Mucosa of rectum (tissue), 2 donors: ENCODE measurements at regions not wholly inside any gene's neighbourhood (a gene's known extent, or its start where the extent isn't known, plus 50 kb on each side); places are given as distances from the start of the nearest gene placed in this dataset.

Experiments used
- H3K27ac ChIP-seq, 2 donors: one replicate each; pipeline ENCODE4 v1.7.0; 2013; ENCODE audit warnings: inconsistent platforms in 2 of 2, low read depth in 2 of 2, low read length in 2 of 2
- H3K27me3 ChIP-seq, 2 donors: one replicate each; pipeline ENCODE4 v1.7.0; 2013; ENCODE audit warnings: low read length in 2 of 2; ENCODE audit not compliant: control insufficient read depth in 2 of 2, insufficient read depth in 2 of 2
- H3K36me3 ChIP-seq, 2 donors: one replicate each; pipeline ENCODE4 v1.7.0; 2013; ENCODE audit warnings: low read length in 2 of 2; ENCODE audit not compliant: control insufficient read depth in 2 of 2, insufficient read depth in 2 of 2
- H3K4me1 ChIP-seq, 2 donors: one replicate each; pipeline ENCODE4 v1.7.0; 2013; ENCODE audit warnings: low read length in 2 of 2, mild to moderate bottlenecking in 1 of 2; ENCODE audit not compliant: control insufficient read depth in 2 of 2, insufficient read depth in 2 of 2
- H3K4me3 ChIP-seq, 2 donors: one replicate each; pipeline ENCODE4 v1.7.0; 2013; ENCODE audit warnings: low read length in 2 of 2
- H3K9ac ChIP-seq, 2 donors: one replicate each; pipeline ENCODE4 v1.7.0; 2013; ENCODE audit warnings: low read length in 2 of 2, low read depth in 1 of 2, mild to moderate bottlenecking in 1 of 2
- H3K9me3 ChIP-seq, 2 donors: one replicate each; pipeline ENCODE4 v1.7.0; 2013; ENCODE audit warnings: low read length in 2 of 2; ENCODE audit not compliant: control insufficient read depth in 2 of 2
- donor health status: healthy.
- donor health status: Normal muscosa, but diverticular disease.

DNA sequence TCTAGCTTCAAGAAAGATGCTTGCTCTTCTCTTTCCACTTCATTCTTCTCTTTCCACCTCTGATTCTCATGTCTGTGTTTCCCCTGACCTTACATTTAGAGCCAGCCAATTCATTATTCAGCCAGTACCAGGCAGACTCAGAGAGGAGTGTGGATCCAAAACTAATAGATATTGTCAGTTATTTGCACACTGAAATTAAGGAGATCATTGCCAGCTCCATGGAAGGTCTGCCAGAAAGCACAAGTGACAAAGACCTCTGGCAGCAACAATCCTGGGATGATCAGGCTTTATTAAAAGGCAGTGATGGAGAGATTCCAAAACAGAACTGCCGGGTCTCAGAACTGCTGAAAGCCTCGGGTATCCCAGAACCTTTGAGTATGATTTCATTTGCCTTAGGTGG lies 749.4 kb downstream of the XPNPEP1 start:
- no peaks in the 10 kb centered on the region for H3K36me3 ChIP-seq
- H3K27ac ChIP-seq, result no peak overlapping the region
- no peaks in the 10 kb centered on the region for H3K4me1 ChIP-seq
- no peak overlapping the region for H3K9ac ChIP-seq
- no peaks in the 10 kb centered on the region for H3K9me3 ChIP-seq
- H3K4me3 ChIP-seq, result no peak overlapping the region
- H3K27me3 ChIP-seq, result no peaks in the 10 kb centered on the region

DNA sequence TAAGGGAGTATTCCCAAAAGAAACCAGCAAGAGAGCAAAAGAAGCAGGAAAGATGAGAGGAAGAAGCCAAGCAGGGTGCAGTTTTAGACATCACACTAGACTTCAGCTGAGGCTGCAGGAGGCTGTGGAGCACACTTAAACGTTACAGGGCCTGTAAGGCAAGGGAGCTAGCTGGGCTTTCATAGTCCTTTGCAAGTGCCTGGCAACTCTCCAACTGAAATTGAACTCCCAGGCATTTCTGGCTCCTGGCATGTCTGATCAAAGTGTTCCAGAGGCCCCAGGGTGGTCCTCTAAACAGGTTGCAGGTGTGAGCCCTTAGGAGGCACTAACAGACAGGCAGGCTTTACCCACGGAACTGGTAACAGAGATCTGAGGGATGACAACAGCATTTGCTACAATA lies 750.2 kb downstream of the XPNPEP1 start:
- Histone ChIP-seq H3K9me3 (no peaks in the 10 kb centered on the region), H3K27me3 (no peaks in the 10 kb centered on the region), H3K27ac (no peak overlapping the region), H3K36me3 (no peaks in the 10 kb centered on the region), H3K9ac (no peak overlapping the region), H3K4me3 (no peak overlapping the region), H3K4me1 (no peaks in the 10 kb centered on the region)

DNA sequence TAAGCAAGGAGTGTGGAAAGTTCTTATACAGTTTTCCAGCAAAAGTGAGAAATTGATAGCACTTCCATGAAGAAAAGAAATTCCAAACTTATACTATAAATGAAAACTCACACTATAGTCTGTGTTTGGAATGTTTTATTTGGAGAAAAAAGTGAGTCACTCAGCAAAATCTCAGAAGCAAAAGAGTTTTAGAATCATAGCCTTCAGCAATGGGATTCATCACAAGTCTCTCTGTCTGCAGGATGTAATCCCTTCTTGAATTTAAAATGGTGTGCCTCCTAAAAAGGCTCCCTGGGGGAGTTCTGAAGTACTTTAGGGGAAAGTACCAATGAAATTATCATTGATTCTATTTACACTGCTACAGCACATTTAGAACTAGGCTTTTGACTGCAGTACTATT lies 756.4 kb downstream of the XPNPEP1 start:
- no peak overlapping the region for H3K27ac ChIP-seq
- H3K4me3 ChIP-seq, result no peak overlapping the region
- no peaks in the 10 kb centered on the region for H3K27me3 ChIP-seq
- H3K9ac ChIP-seq, result no peak overlapping the region
- H3K36me3 ChIP-seq, result no peaks in the 10 kb centered on the region
- no peaks in the 10 kb centered on the region for H3K4me1 ChIP-seq
- no peaks in the 10 kb centered on the region for H3K9me3 ChIP-seq

DNA sequence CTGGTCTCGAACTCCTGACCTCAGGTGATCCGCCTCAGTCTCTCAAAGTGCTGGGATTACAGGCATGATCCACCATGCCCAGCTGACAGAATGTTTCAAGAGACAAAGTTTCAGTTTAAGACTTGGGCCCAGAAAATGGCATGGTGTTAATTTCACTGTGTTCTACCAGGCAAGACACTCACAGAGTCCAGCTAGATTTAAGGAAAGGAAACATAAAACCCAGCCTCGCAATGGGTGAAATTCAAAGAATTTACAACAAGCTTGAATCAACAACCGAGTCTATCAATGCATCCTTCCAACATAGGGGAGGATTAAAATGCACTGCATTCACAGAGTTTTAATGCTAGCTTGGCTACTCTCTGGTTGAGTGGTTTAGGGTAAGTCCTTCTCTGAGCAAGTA lies 764.0 kb downstream of the XPNPEP1 start:
- Histone ChIP-seq H3K9ac (no peak overlapping the region), H3K27me3 (no peaks in the 10 kb centered on the region), H3K4me3 (no peak overlapping the region), H3K27ac (no peak overlapping the region), H3K4me1 (no peaks in the 10 kb centered on the region), H3K9me3 (no peaks in the 10 kb centered on the region), H3K36me3 (no peaks in the 10 kb centered on the region)

DNA sequence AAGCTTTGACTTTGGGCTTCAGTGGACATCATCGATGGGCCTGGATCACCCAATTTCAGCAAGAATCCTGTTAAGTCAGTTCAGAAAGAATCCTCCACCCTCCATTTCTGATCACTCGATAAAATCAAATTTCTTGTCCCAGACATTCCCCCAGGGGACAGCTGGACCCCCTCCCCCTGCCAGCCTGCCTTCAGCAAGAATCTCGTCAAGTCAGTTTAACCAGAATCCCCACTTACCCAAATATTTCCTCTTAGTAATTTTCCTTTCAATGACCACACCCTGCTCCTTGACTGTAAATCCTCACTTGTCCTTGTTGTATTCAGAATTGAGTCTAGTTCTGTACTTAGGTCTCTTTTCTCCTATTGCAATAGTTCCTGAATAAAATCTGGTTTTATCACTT lies 766.9 kb downstream of the XPNPEP1 start:
- Histone ChIP-seq H3K27ac (no peak overlapping the region), H3K4me3 (no peak overlapping the region), H3K9me3 (no peaks in the 10 kb centered on the region), H3K9ac (no peak overlapping the region), H3K27me3 (no peaks in the 10 kb centered on the region), H3K36me3 (no peaks in the 10 kb centered on the region), H3K4me1 (no peaks in the 10 kb centered on the region)

DNA sequence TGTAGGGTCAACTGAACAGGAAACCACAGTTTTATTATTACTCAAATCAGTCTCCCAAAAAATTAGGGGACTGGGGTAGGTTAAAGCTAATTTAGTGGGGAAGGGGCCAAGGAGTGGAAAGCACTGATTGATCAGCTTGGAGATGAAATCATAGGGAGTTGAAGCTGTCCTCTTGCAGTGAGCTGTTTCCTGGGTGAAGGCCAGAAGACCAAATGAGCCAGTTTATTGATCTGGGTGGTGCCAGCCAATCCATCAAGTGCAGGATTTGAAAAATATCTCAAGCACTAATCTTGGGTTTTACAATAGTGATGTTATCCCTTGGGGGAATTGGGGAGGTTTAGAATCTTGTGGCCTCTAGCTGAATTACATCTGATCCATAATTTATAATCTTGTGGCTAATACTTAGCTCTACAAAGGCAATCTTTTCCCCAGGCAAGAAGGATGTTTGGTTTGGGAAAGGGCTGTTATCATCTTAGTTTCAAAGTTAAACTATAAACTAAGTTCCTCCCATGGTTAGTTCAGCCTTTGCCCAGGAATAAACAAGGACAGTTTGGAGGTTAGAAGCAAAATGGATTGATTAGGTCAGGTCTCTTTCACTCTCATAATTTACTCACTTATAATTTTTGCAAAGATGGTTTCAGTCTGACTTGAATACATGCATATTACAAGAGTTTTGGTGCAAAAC lies 773.5 kb downstream of the XPNPEP1 start:
- H3K4me1 ChIP-seq, result no peaks in the 10 kb centered on the region
- H3K27ac ChIP-seq, result no peak overlapping the region
- H3K27me3 ChIP-seq, result no peaks in the 10 kb centered on the region
- H3K9me3 ChIP-seq, result no peaks in the 10 kb centered on the region
- H3K4me3 ChIP-seq, result no peak overlapping the region
- H3K36me3 ChIP-seq, result no peaks in the 10 kb centered on the region
- H3K9ac ChIP-seq, result no peak overlapping the region

DNA sequence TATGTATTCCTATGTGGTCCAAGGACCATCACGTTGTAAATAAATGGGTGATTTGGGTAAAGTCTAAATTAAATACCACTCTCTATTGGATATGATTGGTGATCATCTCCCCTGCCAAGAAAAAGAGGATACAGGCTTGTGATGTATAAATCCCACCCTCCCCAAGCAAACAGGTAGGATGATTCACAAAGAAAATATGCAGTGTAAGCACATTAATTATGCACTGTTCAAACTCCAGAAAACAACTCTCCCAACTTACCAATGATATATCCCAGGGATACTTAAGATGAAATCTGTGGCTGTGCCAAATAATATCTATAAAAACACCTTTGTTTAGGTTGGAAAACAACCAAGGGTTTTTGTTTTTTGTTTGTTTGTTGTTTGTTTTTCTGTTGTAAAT lies 795.9 kb downstream of the XPNPEP1 start:
- no peaks in the 10 kb centered on the region for H3K9me3 ChIP-seq
- no peak overlapping the region for H3K27ac ChIP-seq
- no peaks in the 10 kb centered on the region for H3K27me3 ChIP-seq
- H3K36me3 ChIP-seq, result no peaks in the 10 kb centered on the region
- no peak overlapping the region for H3K9ac ChIP-seq
- no peak overlapping the region for H3K4me3 ChIP-seq
- no peaks in the 10 kb centered on the region for H3K4me1 ChIP-seq

DNA sequence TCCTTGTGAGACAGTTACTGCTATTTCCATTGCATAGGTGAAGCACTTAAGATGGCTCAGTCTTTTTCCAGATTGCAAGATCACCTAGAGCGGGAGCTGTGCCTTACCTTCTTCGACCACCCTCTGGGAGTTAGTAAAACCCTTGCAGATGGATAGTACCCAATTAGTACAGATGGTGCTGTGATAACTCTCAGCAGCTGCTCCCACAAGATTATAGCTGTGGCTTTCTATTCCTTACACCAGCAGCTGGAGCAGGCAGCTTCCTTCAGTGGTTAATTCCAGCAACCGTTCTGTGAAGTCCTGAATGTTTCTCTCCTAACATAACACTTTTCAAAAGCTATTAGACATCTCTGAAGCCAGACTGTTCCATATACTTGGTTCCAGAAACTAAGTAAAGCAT lies 796.8 kb downstream of the XPNPEP1 start:
- Histone ChIP-seq H3K4me3 (no peak overlapping the region), H3K36me3 (no peaks in the 10 kb centered on the region), H3K27me3 (no peaks in the 10 kb centered on the region), H3K4me1 (no peaks in the 10 kb centered on the region), H3K9ac (no peak overlapping the region), H3K9me3 (no peaks in the 10 kb centered on the region), H3K27ac (no peak overlapping the region)

DNA sequence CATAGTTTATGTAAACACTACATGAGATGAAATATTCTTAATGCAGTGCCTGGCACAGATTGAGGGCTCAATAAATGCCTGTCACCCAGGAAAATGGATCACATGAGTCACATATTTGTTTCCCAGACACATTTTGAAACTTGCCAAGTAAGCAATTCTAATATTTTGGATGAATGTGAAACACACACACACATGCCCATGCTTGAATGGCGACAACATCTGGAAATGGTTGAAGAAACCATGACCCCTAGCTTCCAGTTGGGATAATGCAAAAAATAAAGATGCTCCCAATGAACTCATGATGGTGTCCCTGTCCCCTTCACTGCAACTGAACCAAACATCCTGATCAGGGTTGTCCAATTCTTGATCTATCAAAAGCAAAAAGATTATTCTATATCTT lies 797.3 kb downstream of the XPNPEP1 start:
- H3K4me3 ChIP-seq, result no peak overlapping the region
- H3K9me3 ChIP-seq, result no peaks in the 10 kb centered on the region
- H3K36me3 ChIP-seq, result no peaks in the 10 kb centered on the region
- H3K9ac ChIP-seq, result no peak overlapping the region
- H3K27me3 ChIP-seq, result no peaks in the 10 kb centered on the region
- H3K27ac ChIP-seq, result no peak overlapping the region
- H3K4me1 ChIP-seq, result no peaks in the 10 kb centered on the region

DNA sequence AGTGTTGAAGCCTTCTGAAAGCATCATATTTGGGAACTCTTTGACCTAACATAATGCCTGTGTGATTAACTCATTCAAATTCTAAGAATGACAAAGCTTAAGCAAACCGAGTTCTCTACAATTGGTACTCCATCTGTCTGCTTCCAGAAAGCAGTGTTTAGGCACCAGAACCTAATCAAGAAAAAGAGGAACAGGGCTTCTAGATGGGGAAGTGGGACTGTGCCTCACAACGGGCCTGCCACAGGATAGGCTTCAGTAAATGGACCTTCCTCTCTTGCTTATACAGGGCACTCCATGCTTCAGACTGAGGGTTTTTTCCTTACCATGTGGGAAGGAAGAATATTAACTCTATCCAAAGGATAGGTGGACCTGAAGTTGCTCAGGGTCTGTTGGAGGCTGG lies 808.1 kb downstream of the XPNPEP1 start:
- H3K4me3 ChIP-seq, result no peak overlapping the region

DNA sequence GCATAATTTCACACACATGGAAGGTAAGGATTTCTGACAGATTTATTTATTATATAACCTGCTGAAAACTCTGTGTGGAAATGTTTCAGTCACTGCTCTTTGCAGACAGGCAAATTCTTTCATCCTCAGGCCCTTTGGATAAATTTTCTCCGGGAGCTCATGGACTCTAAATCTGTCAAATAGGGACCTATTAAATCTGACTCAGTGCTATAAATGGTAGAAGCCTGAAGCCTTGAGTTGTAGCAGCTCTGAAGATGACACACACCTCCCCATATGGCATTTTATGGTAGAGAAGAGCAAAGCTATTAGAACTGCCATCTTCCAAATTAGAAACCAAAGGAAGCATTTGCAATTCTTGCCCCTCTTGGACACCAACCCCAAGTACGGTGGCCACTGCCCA lies 808.7 kb downstream of the XPNPEP1 start:
- H3K27me3 ChIP-seq, result no peaks in the 10 kb centered on the region
- H3K4me3 ChIP-seq, result no peak overlapping the region
- H3K9me3 ChIP-seq, result peaks cover 0 to 5% of the 10 kb centered on the region in 2 donors
- H3K9ac ChIP-seq, result no peak overlapping the region
- H3K27ac ChIP-seq, result no peak overlapping the region
- H3K4me1 ChIP-seq, result no peaks in the 10 kb centered on the region
- no peaks in the 10 kb centered on the region for H3K36me3 ChIP-seq

More for the DNA sequence above, 808.1 kb downstream of the XPNPEP1 start:
- H3K27me3 ChIP-seq, result no peaks in the 10 kb centered on the region
- no peak overlapping the region for H3K9ac ChIP-seq
- H3K27ac ChIP-seq, result no peak overlapping the region
- no peaks in the 10 kb centered on the region for H3K4me1 ChIP-seq
- H3K9me3 ChIP-seq, result peaks cover 0 to 5% of the 10 kb centered on the region in 2 donors
- H3K36me3 ChIP-seq, result no peaks in the 10 kb centered on the region
